Common myeloid progenitor, CD34-positive (primary cell): ENCODE measurements at regions not wholly inside any gene's neighbourhood (a gene's known extent, or its start where the extent isn't known, plus 50 kb on each side); places are given as distances from the start of the nearest gene placed in this dataset.

ENCODE experiments used
- CTCF ChIA-PET: fragments of 350-600 bp; sonication (Branson Sonifier 250); formaldehyde crosslinking; loops from one replicate; lab custom pipeline; 2021; ENCODE audit warnings: antibody characterized with exemption; lab: Charles Lee
- POLR2A ChIA-PET: fragments of 350-600 bp; sonication (Branson Sonifier 250); formaldehyde crosslinking; loops from one replicate; lab custom pipeline; 2021; ENCODE audit warnings: antibody characterized with exemption; lab: Charles Lee
- DNase-seq, 3 donors: peaks; one replicate each; pipeline versions ENCODE4 v3.0.0 to v3.0.0-alpha.2; 2013
- H3K27ac ChIP-seq, 2 experiments: 1 replicate in 1 of 2; 2 replicates in 1 of 2; pipeline ENCODE4 v1.7.0; 2013; ENCODE audit warnings: inconsistent platforms in 2 of 2, low read length in 2 of 2, mild to moderate bottlenecking in 2 of 2, low read depth in 1 of 2, moderate library complexity in 1 of 2; ENCODE audit not compliant: severe bottlenecking in 2 of 2, insufficient read depth in 1 of 2, poor library complexity in 1 of 2
- H3K27me3 ChIP-seq, 5 experiments: replicated peaks in 2 of 5; 1 replicate in 3 of 5; 2 replicates in 2 of 5; pipeline versions ENCODE4 v1.6.1 to v1.7.0; 2013; ENCODE audit warnings: low read length in 4 of 5, mild to moderate bottlenecking in 2 of 5, moderate library complexity in 2 of 5, inconsistent platforms in 1 of 5; ENCODE audit not compliant: insufficient read depth in 5 of 5, control insufficient read depth in 4 of 5
- H3K36me3 ChIP-seq, 4 experiments: 1 replicate in 2 of 4; 2 replicates in 2 of 4; pipeline versions ENCODE4 v1.6.1 to v1.7.0; 2013; ENCODE audit warnings: low read length in 3 of 4, control low read depth in 1 of 4, mild to moderate bottlenecking in 1 of 4; ENCODE audit not compliant: control insufficient read depth in 4 of 4, insufficient read depth in 4 of 4
- H3K4me1 ChIP-seq, 4 experiments: 1 replicate in 3 of 4; 2 replicates in 1 of 4; pipeline versions ENCODE4 v1.6.1 to v1.7.1; 2013; ENCODE audit warnings: low read length in 3 of 4, mild to moderate bottlenecking in 3 of 4, control low read depth in 1 of 4, inconsistent platforms in 1 of 4, moderate library complexity in 1 of 4; ENCODE audit not compliant: control insufficient read depth in 4 of 4, insufficient read depth in 4 of 4; ENCODE audit errors: control extremely low read depth in 1 of 4
- H3K4me3 ChIP-seq, 7 experiments: 1 replicate in 4 of 7; 2 replicates in 3 of 7; pipeline versions ENCODE4 v1.5.1 to v1.7.0; 2013; ENCODE audit warnings: mild to moderate bottlenecking in 7 of 7, low read length in 6 of 7, moderate library complexity in 6 of 7, inconsistent platforms in 2 of 7, low read depth in 2 of 7, control low read depth in 1 of 7; ENCODE audit not compliant: insufficient read depth in 4 of 7, control insufficient read depth in 1 of 7; ENCODE audit errors: extremely low read depth in 1 of 7
- H3K9me3 ChIP-seq, 5 experiments: 1 replicate in 4 of 5; 2 replicates in 1 of 5; pipeline versions ENCODE4 v1.6.1 to v1.7.1; 2013; ENCODE audit warnings: low read length in 4 of 5, mild to moderate bottlenecking in 2 of 5, inconsistent platforms in 1 of 5, low read depth in 1 of 5, moderate library complexity in 1 of 5; ENCODE audit not compliant: control insufficient read depth in 4 of 5, insufficient read depth in 2 of 5; ENCODE audit errors: control extremely low read depth in 1 of 5
- WGBS: methylation state at CpG from one replicate; pipeline ENCODE4 v1.1.5; 2013; ENCODE audit not compliant: insufficient coverage; 5-methylcytosine and 5-hydroxymethylcytosine counted together

DNA sequence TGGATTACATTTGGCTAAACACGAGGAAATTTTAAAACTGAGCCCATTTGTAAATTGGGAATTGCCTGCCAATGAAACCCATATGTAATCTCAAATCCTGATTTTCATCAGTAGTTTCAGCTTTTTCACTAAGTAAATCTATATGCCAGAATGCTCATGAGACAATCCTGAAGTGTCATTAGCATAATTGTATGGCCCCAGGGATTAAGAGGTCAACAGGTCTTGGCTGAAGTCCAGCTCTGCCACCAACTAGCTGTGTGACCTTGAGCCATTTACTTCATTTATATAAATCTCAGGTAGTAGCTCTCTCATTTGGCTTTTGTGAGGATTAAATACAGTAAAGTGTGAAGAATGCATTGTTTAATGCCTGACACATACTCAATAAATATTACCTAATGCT, 320.5 kb upstream of the EMCN start:
- no peaks in the 10 kb centered on the region for H3K4me1 ChIP-seq
- no CpG with 5 or more reads among the region's 1 CpG for WGBS
- H3K4me3 ChIP-seq = no peak overlapping the region
- no peaks in the 10 kb centered on the region for H3K9me3 ChIP-seq
- no peaks in the 10 kb centered on the region for H3K36me3 ChIP-seq
- no peaks in the 10 kb centered on the region for H3K27me3 ChIP-seq
- POLR2A ChIA-PET = no interaction called here
- DNase-seq = no peak
- no peak overlapping the region for H3K27ac ChIP-seq
- CTCF ChIA-PET = interaction anchor here (0.6 to 1.6 kb wide), 2 partner anchors 10 to 14 kb away, joined by 3 to 5 read pairs; no protein-coding TSS in a partner anchor

GRCh38 chr4:100836929-100837328, 319.1 kb upstream of the EMCN start:
- H3K4me1 ChIP-seq = no peaks in the 10 kb centered on the region
- no peak overlapping the region for H3K4me3 ChIP-seq
- ChIA-PET POLR2A (no interaction called here), CTCF (interaction anchor here (1.6 kb wide), 1 partner anchor 12 kb away, joined by 5 read pairs; no protein-coding TSS in a partner anchor)
- H3K27ac ChIP-seq = no peak overlapping the region
- no peaks in the 10 kb centered on the region for H3K36me3 ChIP-seq
- no peak for DNase-seq
- 67% methylated on average over 1 of the region's 1 CpG for WGBS
- H3K9me3 ChIP-seq = no peaks in the 10 kb centered on the region
- H3K27me3 ChIP-seq = no peaks in the 10 kb centered on the region

GRCh38 chr4:100834616-100835015, 316.8 kb upstream of the EMCN start:
- ChIA-PET POLR2A (no interaction called here), CTCF (no interaction called here)
- no peak for DNase-seq
- no peak overlapping the region for H3K4me3 ChIP-seq
- H3K9me3 ChIP-seq = peaks cover 0 to 3% (median 0%) of the 10 kb centered on the region in 5 experiments
- no peaks in the 10 kb centered on the region for H3K36me3 ChIP-seq
- no peak overlapping the region for H3K27ac ChIP-seq
- H3K27me3 ChIP-seq = no peaks in the 10 kb centered on the region
- no peaks in the 10 kb centered on the region for H3K4me1 ChIP-seq

GRCh38 chr4:100833906-100834305, 316.1 kb upstream of the EMCN start:
- Histone ChIP-seq H3K36me3 (no peaks in the 10 kb centered on the region), H3K27ac (no peak overlapping the region), H3K27me3 (no peaks in the 10 kb centered on the region), H3K9me3 (peaks cover 0 to 5% (median 2%) of the 10 kb centered on the region in 5 experiments), H3K4me3 (no peak overlapping the region), H3K4me1 (no peaks in the 10 kb centered on the region)
- DNase-seq = no peak
- ChIA-PET CTCF (no interaction called here), POLR2A (no interaction called here)
- whole genome bisulfite sequencing = no CpG with 5 or more reads among the region's 1 CpG

GRCh38 chr4:100828986-100829685, 311.3 kb upstream of the EMCN start:
- no peak for DNase-seq

GRCh38 chr4:100828364-100828763, 310.5 kb upstream of the EMCN start:
- H3K27ac ChIP-seq = no peak overlapping the region
- no peak for DNase-seq
- peaks cover 0 to 5% (median 2%) of the 10 kb centered on the region in 5 experiments for H3K9me3 ChIP-seq
- 39% methylated on average over 3 of the region's 3 CpGs for WGBS
- ChIA-PET POLR2A (no interaction called here), CTCF (no interaction called here)
- H3K4me3 ChIP-seq = no peak overlapping the region
- no peaks in the 10 kb centered on the region for H3K36me3 ChIP-seq
- no peaks in the 10 kb centered on the region for H3K27me3 ChIP-seq
- no peaks in the 10 kb centered on the region for H3K4me1 ChIP-seq

More at GRCh38 chr4:100828986-100829685, 311.3 kb upstream of the EMCN start:
- ChIA-PET POLR2A (no interaction called here), CTCF (no interaction called here)
- Histone ChIP-seq H3K4me1 (no peaks in the 10 kb centered on the region), H3K9me3 (peaks cover 0 to 5% (median 2%) of the 10 kb centered on the region in 5 experiments), H3K27me3 (no peaks in the 10 kb centered on the region), H3K36me3 (no peaks in the 10 kb centered on the region), H3K4me3 (no peak overlapping the region), H3K27ac (no peak overlapping the region)
- 88% methylated on average over 1 of the region's 2 CpGs for WGBS

GRCh38 chr4:100827756-100828155, 309.9 kb upstream of the EMCN start:
- H3K27ac ChIP-seq = no peak overlapping the region
- ChIA-PET CTCF (no interaction called here), POLR2A (no interaction called here)
- H3K27me3 ChIP-seq = no peaks in the 10 kb centered on the region
- no peak overlapping the region for H3K4me3 ChIP-seq
- no peaks in the 10 kb centered on the region for H3K36me3 ChIP-seq
- peaks cover 0 to 5% (median 2%) of the 10 kb centered on the region in 5 experiments for H3K9me3 ChIP-seq
- DNase-seq = no peak
- H3K4me1 ChIP-seq = no peaks in the 10 kb centered on the region
